NOMO-1 (cell line): ENCODE measurements at regions not wholly inside any gene's neighbourhood (a gene's known extent, or its start where the extent isn't known, plus 50 kb on each side); places are given as distances from the start of the nearest gene placed in this dataset.

ENCODE experiments used
- DNase-seq, 2 experiments: peaks; one replicate each; lab custom pipeline; 2025; ENCODE audit not compliant: unreplicated experiment in 2 of 2; lab: John Stamatoyannopoulos, UW

DNA sequence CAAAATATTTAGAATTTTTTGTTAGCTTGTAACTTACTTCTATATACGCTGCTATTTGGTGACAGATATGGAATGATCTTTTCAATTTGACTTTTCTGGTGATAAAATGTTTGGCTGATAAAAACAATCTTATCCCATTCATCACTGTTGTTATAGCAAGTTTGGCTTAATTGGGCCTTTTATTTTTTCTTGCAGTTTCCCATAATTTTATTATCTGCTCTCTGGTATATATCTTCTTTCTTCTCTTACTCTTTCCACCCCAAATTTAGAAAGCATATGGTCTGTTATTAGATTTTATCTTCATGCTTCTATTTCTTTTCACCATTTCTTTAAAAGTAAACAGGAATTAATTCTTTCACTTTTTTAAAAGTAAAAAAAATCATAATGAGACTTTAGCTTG lies 474.4 kb downstream of the TLE1 start:
- no peak for DNase-seq

DNA sequence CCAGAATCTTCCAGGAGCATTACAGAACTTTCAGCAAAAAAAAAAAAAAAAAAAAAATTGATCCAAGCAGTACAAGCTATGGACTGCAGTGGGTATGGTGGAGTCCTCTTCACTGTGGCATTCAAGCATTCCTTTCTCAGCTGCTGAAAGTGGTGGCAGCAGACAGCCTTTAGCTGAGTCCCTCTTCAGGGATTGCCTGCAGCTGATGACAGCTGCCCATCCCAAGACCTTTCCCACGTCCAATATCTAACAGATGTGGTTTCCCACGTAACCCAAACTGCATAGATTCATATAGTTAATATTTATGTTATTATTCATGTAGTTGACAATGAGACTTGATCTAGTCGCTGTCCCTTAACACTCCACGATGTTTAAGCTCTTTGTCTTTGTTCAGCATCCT lies 475.9 kb downstream of the TLE1 start:
- DNase-seq = no peak

DNA sequence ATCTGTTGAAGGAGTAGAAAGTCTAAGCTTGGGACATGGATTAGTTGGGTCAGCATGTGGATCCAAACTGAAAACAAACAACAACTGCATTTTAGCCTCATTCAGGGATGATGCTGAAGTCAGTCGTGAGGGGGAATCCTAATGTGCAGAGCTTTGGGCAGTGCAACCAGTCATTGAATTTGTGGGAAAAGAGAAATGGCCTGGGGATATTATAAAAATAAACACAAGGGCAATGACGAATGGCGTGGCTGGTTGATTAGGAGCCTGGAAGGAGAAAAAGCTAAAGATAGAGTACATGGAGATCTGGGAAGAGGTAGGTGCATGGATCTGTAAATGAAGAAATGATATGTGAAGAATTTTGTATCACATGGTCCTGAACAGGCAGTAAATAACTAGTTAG lies 477.6 kb downstream of the TLE1 start:
- DNase-seq = no peak

DNA sequence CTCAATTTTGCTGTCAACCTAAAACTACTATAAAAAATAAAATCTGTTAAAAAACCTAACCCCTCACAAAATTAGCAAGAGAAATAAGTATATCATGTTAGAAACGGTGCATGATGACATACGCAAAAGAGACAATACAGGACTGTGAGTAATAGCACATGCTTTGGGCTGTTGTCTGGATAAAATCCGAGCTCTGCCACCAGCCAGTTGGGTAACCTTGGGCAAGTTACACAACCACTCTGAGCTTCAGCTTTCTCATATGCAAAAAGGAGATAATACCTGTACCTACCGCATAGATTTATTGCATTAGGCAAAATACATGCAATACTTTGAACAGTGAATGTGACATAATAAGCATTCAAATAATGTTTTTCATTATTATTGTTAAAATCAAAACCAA lies 481.7 kb downstream of the TLE1 start:
- no peak for DNase-seq

DNA sequence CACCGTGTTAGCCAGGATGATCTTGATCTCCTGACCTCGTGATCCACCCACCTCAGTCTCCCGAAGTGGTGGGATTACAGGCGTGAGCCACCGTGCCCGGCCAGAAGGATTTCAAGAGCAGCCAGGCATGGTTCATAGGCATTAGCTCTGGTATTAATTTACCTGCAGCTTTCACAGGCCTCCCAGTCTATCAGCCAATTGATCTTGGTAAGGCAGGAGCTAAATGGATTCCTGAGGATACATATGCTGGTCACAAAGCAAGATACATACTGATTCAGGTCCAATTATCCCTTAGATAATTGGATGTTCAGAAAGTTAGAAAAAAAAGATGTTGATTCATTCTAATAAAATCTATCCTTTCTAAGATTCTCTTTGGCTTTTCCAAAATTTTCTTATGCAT lies 487.1 kb downstream of the TLE1 start:
- DNase-seq = no peak

DNA sequence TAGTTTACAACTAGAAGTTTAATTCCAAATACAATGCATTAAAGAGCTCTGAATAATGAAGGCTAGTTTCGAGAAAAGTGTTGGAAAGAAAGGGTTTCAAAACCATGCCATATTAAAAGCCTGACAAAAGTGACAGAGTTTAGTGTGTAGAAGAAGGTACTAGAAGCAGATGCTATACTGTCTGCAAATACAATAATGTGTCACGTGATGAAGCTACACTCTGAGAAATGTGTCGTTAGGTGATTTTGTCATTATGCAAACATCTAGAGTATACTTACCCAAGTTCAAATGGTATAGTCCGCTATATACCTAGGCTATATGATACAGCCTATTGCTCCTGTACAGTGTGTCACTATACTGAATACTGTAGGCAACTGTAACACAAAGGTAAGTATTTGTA lies 494.1 kb downstream of the TLE1 start:
- DNase-seq = no peak

DNA sequence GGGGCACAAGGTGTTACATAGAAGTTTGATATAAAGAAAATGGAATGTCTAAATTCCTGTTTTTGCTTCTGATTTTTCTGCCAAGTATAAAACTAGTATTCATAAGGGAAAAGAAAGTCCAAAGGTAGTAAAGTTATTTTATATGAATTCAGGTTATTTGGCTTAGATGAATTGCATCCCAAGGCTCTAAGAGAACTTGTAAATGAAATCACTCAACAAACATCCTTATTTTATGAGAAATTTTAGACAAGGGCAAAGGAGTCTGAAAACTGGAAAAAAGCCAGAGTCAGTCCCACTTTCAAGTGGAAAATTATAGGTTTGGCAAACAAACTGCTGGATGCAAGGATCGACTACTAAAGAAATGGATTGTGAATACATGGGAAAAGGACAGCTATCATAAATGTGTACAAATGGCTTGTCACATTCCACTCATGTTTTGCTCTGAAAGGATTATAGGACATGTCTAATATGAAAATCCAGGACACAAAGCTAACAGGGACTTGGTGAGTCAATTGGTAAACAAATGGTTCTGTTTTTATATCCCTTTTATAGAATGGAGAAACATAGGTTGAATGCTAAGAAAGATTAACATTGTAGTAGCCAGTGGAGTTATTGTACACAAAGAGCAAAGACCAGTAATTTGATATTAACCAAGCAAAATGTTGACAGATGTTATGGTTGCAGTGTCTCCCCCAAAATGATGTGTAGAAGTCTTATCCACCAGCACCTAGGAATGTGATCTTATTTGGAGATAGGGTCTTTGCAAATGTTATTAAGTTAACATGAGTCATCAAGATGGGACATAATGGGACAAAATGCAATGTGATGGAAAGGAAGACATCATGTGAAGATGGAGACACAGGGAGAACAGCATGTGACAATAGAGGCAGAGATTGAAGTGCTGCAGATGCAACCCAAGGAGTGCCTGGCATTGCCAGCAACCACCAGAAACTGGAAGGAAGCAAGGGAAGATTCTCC lies 495.7 kb downstream of the TLE1 start:
- DNase-seq = no peak

DNA sequence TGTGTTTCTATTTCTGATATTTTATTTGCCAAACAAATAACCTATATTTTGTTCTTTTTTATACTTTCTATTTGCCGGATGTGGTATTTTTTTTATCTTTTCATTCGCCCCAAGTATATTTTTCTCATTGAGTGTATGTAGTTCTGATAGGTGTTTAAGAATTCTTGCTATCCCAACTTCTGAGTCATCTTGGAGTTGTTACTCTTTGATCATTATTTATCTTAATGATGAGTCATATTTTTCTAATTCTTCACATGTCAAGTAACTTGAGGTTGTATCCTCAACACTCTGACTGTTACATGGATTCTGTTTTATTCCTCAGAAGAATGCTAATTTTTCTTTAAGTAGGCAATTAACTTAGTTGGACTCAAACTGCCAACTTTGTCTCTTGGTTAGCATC lies 498.1 kb downstream of the TLE1 start:
- DNase-seq = no peak

DNA sequence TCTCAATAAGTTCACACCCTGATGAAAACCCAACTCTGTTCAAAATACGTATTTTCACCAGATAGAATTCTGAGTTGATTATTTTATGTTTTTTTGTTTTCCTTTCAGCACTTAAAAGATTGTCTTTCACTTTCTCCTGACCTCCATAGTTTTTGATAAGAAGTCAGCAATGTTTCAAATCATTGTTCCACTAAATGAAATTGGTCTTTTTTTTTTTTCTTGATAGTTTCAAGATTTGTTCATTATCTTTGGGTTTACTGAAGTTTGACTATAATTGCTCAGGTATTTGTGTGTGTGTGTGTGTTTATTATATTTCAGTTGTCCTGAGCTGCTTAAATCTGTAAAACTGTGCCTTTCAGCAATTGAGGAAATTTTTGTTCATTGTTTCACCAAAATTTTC lies 498.7 kb downstream of the TLE1 start:
- DNase-seq = no peak

DNA sequence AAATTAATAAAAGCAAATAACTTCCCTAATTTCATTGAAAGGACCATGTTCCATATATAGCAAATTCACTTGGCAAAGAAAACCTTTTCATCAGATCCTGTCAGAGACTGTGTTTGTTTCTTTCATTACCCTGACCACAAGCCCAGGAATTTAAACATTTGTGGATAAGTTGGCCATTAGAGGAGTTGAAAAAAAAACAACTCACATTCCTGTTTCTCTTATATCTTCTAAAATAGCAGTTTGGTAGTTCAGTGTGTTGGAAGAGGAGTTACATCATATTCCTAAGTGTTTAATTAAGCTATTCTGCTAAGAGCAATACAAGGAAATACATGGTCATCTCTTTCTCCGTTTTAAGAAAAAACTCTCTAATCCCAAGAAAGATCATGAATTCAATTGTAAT lies 505.6 kb downstream of the TLE1 start:
- no peak for DNase-seq

DNA sequence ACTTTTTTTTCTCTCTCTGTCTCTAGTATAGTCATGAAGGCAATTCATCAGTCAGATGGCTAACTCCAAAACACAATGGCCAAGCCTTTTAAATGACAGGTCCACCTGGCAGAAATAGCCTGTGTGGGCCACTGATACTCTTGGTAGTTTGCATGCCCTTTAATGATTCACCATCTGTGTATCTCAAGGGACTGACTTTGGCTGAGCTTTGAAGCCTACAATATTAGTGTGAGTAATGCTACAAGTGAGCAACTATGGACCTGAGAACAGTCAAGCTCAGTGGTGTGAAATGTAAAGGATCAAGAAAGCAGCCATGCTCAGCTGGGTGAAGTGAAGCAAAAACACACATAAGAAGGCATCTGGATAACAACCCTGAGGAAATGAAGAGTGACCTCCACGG lies 506.9 kb downstream of the TLE1 start:
- DNase-seq = no peak

DNA sequence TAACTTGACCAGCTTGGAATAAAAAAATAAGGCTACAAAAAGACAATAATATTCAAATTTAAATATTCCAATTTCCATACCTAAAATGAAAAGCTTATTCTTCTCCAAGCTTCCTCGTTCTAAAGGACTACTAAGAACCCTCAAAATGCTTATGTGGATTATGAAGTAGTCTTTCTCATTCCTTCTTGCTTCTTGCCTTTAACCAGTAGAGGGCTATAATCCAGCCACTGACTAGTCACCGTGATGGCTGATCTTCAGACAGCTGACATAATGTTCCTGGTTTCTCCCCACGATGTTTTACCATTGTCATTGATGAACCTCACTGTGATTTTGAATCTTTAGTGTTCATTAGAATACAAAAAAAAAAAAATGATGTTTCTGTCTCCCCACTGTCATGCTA lies 515.3 kb downstream of the TLE1 start:
- no peak for DNase-seq

DNA sequence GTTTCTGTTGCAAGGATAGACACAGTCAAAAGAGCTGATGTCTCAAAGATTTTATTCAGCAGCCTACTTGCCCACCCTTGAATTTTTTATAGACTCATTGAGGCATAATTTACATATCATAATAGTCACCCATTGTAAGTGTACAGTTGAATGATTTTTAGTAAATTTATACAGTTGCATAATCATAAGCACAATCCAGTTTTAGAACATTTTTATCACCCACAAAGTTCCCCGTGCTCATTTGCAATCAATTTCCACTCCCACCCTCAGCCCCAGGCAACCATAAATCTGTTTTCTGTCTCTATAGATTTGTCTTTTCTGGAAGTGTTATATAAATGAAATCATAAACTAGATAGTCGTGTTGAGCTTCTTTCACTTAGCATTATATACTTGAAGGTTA lies 517.7 kb downstream of the TLE1 start:
- DNase-seq = no peak

DNA sequence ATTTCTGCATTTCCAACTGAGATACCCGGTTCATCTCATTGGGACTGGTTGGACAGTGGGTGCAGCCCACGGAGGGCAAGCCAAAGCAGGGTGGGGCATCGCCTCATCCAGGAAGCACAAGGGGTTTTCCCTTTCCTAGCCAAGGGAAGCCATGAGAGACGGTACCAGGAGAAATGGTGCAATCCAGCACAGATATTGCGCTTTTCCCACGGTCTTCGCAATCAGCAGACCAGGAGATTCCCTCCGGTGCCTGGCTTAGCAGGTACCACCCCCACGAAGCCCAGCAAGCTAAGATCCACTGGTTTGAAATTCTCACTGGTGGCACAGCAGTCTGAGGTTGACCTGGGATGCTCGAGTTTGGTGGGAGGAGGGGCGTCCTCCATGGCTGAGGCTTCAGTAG lies 527.0 kb downstream of the TLE1 start:
- DNase-seq = no peak

DNA sequence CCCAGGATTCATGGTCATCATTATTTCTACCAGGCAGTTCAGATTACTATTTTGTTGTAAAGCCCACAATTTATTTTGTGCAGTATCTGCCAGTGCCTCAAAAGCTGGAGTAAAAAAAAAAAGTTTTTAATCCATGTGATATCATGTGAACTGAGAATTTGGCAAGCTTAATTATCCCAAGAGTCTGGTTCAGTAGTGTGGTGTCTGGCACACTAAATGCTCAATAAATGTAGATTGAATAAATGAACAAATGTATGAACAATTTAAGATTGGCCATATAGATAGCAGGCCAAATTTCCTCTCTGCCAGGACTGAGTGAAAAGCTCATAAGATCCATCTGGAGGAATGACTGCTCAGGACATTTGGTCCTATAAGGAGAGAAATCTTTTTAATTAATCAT lies 533.0 kb downstream of the TLE1 start:
- DNase-seq = no peak

DNA sequence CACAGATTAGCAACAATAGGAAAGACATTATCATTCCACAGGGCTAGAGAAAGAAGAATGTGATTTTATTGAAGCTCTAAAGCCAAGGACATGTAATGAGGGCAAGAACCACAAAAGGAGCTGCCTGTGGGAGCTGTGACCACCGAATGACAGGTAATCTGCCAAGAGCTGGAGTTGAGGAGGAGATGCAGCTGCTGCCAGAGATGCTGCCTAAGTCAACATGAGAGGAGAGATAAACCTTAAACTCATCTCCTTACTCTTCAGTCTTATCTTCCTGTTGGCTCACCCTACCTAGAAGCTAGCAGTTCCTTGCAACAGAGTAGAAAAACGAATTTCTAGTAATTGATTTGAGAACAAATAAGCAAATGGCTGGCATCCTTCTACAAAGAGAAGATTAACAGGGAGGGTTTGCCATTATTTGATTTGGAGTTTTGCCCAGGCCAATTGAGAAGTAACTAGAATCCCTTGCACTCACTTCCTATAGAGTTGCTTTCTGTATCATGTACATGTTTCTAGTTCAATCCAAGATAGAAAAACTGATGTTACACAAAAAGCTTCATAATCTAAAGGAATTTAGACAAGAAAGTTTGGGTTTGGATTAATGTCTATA lies 539.2 kb downstream of the TLE1 start:
- DNase-seq = no peak

DNA sequence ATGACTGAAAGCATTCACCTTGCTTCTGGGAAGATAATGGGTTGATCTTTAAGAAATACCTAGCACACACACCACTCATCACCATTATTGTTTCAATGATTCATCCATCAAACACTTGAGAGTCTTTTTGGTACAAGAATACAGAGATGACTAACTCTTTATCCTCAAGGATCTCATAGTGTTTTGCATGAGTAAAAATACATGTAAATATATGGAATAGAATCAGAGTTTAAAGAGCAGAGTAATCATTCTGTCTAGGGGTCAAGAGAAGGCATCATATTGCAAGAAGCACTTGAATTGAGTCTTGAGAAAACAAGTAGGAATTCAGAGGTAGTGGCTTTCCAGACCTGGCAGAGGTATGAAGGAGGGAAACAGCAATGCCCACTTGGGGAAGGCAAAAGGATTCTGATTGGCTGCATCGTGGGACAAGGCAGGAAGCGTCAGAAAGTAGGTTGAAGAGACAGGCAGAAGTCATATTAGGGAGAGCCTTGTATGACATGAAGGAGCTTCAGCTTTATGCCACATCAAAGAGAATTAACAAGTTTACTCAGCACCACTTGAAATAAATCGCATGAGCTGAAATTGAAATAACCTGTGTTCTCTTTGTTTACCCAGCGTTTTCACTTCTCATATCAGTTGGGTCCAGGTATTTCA lies 542.5 kb downstream of the TLE1 start:
- no peak for DNase-seq

DNA sequence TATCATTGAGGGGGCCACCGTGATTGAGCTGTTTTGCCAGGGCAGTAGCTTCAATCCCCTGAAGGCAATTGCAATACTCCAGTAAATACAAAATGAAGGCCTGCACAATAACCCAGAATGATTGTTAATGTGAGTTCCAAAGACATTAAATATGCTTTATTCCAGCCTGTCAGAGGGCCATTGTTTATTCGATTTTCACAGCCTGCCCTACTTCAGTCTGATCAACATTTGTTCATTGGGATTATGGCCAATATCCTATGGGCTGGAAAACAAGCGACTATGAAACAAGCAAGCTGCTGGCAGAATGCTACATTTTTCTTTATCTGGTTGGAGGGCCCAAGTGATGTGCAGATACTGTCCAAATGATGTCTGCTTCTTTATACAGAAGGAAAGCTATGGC lies 543.1 kb downstream of the TLE1 start:
- DNase-seq = no peak

DNA sequence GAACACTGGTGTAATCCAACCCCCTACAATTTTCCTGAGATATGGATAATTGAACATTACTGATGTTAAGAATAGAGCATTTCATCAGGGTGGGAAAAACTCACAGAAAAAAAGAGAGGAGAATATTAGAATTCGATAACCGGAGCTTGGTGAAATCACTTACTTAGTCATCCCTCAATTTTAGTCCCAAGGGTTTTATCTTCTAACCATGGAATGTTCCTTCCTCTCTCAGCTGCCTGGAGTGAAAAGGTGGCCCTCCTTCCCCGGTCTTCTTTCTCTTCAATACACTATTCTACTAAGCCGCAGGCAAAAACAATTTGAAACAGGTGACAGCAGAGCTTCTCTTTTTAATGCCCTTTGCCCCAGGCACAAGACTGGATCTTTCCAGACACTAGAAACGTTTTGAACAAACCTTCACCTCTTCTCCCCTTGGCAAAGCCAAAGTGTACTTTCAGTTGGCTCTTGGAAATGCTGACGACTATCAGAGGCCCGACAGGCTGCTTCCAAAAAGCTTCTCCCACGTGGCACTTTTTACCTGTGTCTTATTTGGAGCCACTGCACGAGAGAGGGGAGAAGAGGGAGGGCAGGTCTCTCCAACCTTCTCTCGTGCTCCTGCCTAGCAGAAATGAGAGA lies 543.9 kb downstream of the TLE1 start:
- DNase-seq = no peak

DNA sequence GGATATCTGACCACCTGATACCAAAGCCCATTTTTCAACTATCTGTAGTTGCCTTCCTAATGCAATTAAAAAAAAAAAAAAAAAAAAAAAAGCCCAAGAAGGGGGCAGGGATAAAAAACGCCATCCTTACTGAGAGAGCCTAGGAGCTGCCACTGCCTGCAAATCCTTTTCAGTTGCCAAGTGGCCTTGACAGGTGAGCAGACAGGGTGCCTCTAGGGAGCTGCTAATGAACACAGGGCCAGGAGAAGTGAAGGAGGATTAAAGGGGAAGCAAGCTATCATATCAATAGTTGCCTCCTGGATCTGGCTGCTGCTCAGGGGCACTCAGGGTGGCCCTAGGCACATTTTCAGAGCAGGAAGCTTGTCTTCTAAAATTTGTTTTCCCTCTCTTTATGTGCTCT lies 547.4 kb downstream of the TLE1 start:
- DNase-seq = no peak

DNA sequence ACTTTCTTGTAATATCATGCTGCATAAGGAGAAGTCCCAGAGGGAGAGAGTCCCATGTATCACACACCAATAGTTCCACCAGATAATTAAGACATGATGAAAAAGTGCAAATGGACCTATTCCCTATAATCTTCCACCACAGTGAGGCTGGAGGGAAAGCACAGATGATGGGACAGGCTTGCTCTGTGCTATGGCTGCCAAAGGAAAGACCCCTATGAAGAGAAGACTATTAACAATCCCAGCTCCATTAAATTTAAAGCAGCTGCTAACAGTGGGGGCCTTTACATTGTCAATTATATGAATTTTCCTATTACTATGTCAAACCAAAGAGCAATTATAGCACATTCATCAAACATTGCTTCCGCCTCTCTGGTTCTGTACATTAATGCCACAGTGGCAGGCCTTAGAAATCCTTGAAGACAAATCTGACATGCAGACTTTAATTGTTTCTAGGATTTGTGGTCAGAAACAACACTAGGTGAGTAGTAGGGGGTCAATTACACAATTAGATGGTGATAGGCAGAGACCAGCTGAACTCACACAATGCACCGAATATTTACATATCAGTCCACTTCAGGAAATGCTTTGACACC lies 551.3 kb downstream of the TLE1 start:
- DNase-seq = no peak
